DND-41 (cell line): ENCODE measurements at regions not wholly inside any gene's neighbourhood (a gene's known extent, or its start where the extent isn't known, plus 50 kb on each side); places are given as distances from the start of the nearest gene placed in this dataset.

ENCODE experiments used
- CTCF ChIP-seq: IDR thresholded peaks from 2 replicates; pipeline ENCODE4 v1.5.1; 2012; ENCODE audit warnings: borderline replicate concordance, low read length, moderate library complexity, mild to moderate bottlenecking; ENCODE audit not compliant: poor library complexity, severe bottlenecking; ENCODE audit errors: extremely low read depth
- EZH2 ChIP-seq: IDR thresholded peaks from 3 replicates; pipeline ENCODE4 v1.6.1; 2012; ENCODE audit warnings: borderline replicate concordance, low read depth, mild to moderate bottlenecking, moderate library complexity, low read length, inconsistent platforms; ENCODE audit not compliant: severe bottlenecking

- TF ChIP-seq CTCF, result no peak
- no peak for TF ChIP-seq EZH2
Observed at GRCh38 chr5:75856056-75856455, 138.8 kb upstream of the POC5 start.
